NCI-H460 (cell line): ENCODE measurements at regions not wholly inside any gene's neighbourhood (a gene's known extent, or its start where the extent isn't known, plus 50 kb on each side); places are given as distances from the start of the nearest gene placed in this dataset.

Experiments used
- DNase-seq: peaks from one replicate; pipeline ENCODE4 v3.0.0-alpha.2; 2016; ENCODE audit warnings: low read depth; ENCODE audit errors: extremely low read depth

GRCh38 chr3:83513051-83513450 lies 1445.7 kb upstream of the CADM2 start:
- DNase-seq: no peak

GRCh38 chr3:83513677-83514076 lies 1445.1 kb upstream of the CADM2 start:
- no peak for DNase-seq

GRCh38 chr3:83514130-83514914 lies 1444.5 kb upstream of the CADM2 start:
- no peak for DNase-seq

GRCh38 chr3:83515123-83515522 lies 1443.7 kb upstream of the CADM2 start:
- no peak for DNase-seq

- peak; percentile 69 for DNase-seq
Measured at GRCh38 chr3:83523470-83524073, 1435.2 kb upstream of the CADM2 start.

- DNase-seq: no peak
Measured at GRCh38 chr3:83524901-83525300, 1433.9 kb upstream of the CADM2 start.

- no peak for DNase-seq
Measured at GRCh38 chr3:83559082-83559481, 1399.7 kb upstream of the CADM2 start.

GRCh38 chr3:83567935-83568334 lies 1390.9 kb upstream of the CADM2 start:
- no peak for DNase-seq

GRCh38 chr3:83581546-83581945 lies 1377.2 kb upstream of the CADM2 start:
- DNase-seq: no peak

GRCh38 chr3:83601704-83602103 lies 1357.1 kb upstream of the CADM2 start:
- no peak for DNase-seq

- no peak for DNase-seq
Measured at GRCh38 chr3:83622526-83622925, 1336.3 kb upstream of the CADM2 start.

GRCh38 chr3:83625261-83625660 lies 1333.5 kb upstream of the CADM2 start:
- no peak for DNase-seq

GRCh38 chr3:83628471-83628870 lies 1330.3 kb upstream of the CADM2 start:
- no peak for DNase-seq

GRCh38 chr3:83632526-83632925 lies 1326.3 kb upstream of the CADM2 start:
- DNase-seq: no peak

- DNase-seq: no peak
Measured at GRCh38 chr3:83633758-83634157, 1325.0 kb upstream of the CADM2 start.

GRCh38 chr3:83649692-83650091 lies 1309.1 kb upstream of the CADM2 start:
- no peak for DNase-seq

GRCh38 chr3:83655083-83655482 lies 1303.7 kb upstream of the CADM2 start:
- no peak for DNase-seq

GRCh38 chr3:83662381-83662960 lies 1296.3 kb upstream of the CADM2 start:
- DNase-seq: no peak

GRCh38 chr3:83670416-83670815 lies 1288.4 kb upstream of the CADM2 start:
- DNase-seq: no peak

GRCh38 chr3:83683937-83684598 lies 1274.7 kb upstream of the CADM2 start:
- DNase-seq: no peak

- no peak for DNase-seq
Measured at GRCh38 chr3:83706669-83707068, 1252.1 kb upstream of the CADM2 start.

- no peak for DNase-seq
Measured at GRCh38 chr3:83715307-83715706, 1243.5 kb upstream of the CADM2 start.
